Mesenchymal stem cell (in vitro differentiated cells and primary cell): ENCODE measurements at regions not wholly inside any gene's neighbourhood (a gene's known extent, or its start where the extent isn't known, plus 50 kb on each side); places are given as distances from the start of the nearest gene placed in this dataset.

Experiments
- DNase-seq: peaks from one replicate; pipeline ENCODE4 v3.0.0-alpha.2; 2013
- H2AFZ ChIP-seq: one replicate; pipeline ENCODE4 v1.6.1; 2013; ENCODE audit warnings: low read depth, mild to moderate bottlenecking, control low read depth, inconsistent platforms, low read length, moderate library complexity
- H2AK5ac ChIP-seq: 2 replicates; pipeline ENCODE4 v1.6.1; 2013; ENCODE audit warnings: low read length, moderate library complexity, mild to moderate bottlenecking, inconsistent platforms; ENCODE audit not compliant: severe bottlenecking
- H2BK120ac ChIP-seq: one replicate; pipeline ENCODE4 v1.6.1; 2013; ENCODE audit warnings: low read depth, mild to moderate bottlenecking, inconsistent platforms, low read length, moderate library complexity
- H2BK12ac ChIP-seq, 2 experiments: one replicate each; pipeline ENCODE4 v1.6.1; 2013; ENCODE audit warnings: inconsistent platforms in 2 of 2, low read length in 2 of 2, mild to moderate bottlenecking in 2 of 2, moderate library complexity in 2 of 2, control low read depth in 1 of 2
- H2BK15ac ChIP-seq: one replicate; pipeline ENCODE4 v1.6.1; 2013; ENCODE audit warnings: mild to moderate bottlenecking, low read depth, inconsistent platforms; ENCODE audit not compliant: poor library complexity, severe bottlenecking
- H2BK5ac ChIP-seq: 2 replicates; pipeline ENCODE4 v1.6.1; 2013; ENCODE audit warnings: low read depth, mild to moderate bottlenecking, low read length, control low read depth, inconsistent platforms; ENCODE audit not compliant: poor library complexity, severe bottlenecking
- H3K14ac ChIP-seq, 2 experiments: one replicate each; pipeline ENCODE4 v1.6.1; 2013; ENCODE audit warnings: inconsistent platforms in 2 of 2, low read length in 2 of 2, control low read depth in 1 of 2, mild to moderate bottlenecking in 1 of 2, moderate library complexity in 1 of 2
- H3K18ac ChIP-seq, 2 experiments: one replicate each; pipeline ENCODE4 v1.6.1; 2013; ENCODE audit warnings: inconsistent platforms in 2 of 2, low read length in 2 of 2, control low read depth in 1 of 2, low read depth in 1 of 2, mild to moderate bottlenecking in 1 of 2
- H3K23ac ChIP-seq, 2 experiments: one replicate each; pipeline ENCODE4 v1.6.1; 2013; ENCODE audit warnings: inconsistent platforms in 2 of 2, low read length in 2 of 2, mild to moderate bottlenecking in 2 of 2, moderate library complexity in 2 of 2, control low read depth in 1 of 2
- H3K27ac ChIP-seq: 2 replicates; pipeline ENCODE4 v1.5.1; 2013; ENCODE audit warnings: mild to moderate bottlenecking, moderate library complexity, low read length, control low read depth, inconsistent platforms; ENCODE audit not compliant: poor library complexity, severe bottlenecking
- H3K27me3 ChIP-seq, 2 experiments: 2 replicates each; pipeline versions ENCODE4 v1.6.1 to v1.7.0; 2013; ENCODE audit warnings: low read length in 2 of 2, mild to moderate bottlenecking in 2 of 2, moderate library complexity in 2 of 2, control low read depth in 1 of 2, inconsistent platforms in 1 of 2; ENCODE audit not compliant: control insufficient read depth in 1 of 2, insufficient read depth in 1 of 2
- H3K36me3 ChIP-seq, 2 experiments: 2 replicates each; pipeline versions ENCODE4 v1.6.1 to v1.7.0; 2013; ENCODE audit warnings: low read length in 2 of 2, control low read depth in 1 of 2, inconsistent platforms in 1 of 2, low read depth in 1 of 2, mild to moderate bottlenecking in 1 of 2; ENCODE audit not compliant: insufficient read depth in 2 of 2, control insufficient read depth in 1 of 2
- H3K4ac ChIP-seq, 2 experiments: one replicate each; pipeline ENCODE4 v1.6.1; 2013; ENCODE audit warnings: inconsistent platforms in 2 of 2, low read length in 2 of 2, mild to moderate bottlenecking in 2 of 2, moderate library complexity in 2 of 2, control low read depth in 1 of 2, low read depth in 1 of 2
- H3K4me1 ChIP-seq: 2 replicates; pipeline ENCODE4 v1.6.1; 2013; ENCODE audit warnings: low read depth, low read length, control low read depth; ENCODE audit not compliant: control insufficient read depth, insufficient read depth
- H3K4me2 ChIP-seq: 2 replicates; pipeline ENCODE4 v1.6.1; 2013; ENCODE audit warnings: low read length, mild to moderate bottlenecking, inconsistent platforms; ENCODE audit not compliant: poor library complexity, severe bottlenecking
- H3K4me3 ChIP-seq, 2 experiments: 2 replicates each; pipeline versions ENCODE4 v1.5.1 to v1.7.0; 2013; ENCODE audit warnings: low read length in 2 of 2, mild to moderate bottlenecking in 2 of 2, control low read depth in 1 of 2, low read depth in 1 of 2; ENCODE audit not compliant: insufficient read depth in 1 of 2
- H3K79me1 ChIP-seq: replicated peaks from 2 replicates; pipeline ENCODE4 v1.6.1; 2013; ENCODE audit warnings: mild to moderate bottlenecking, control low read depth, low read length, inconsistent platforms; ENCODE audit not compliant: poor library complexity, severe bottlenecking
- H3K9ac ChIP-seq: 2 replicates; pipeline ENCODE4 v1.7.0; 2013; ENCODE audit warnings: mild to moderate bottlenecking, low read length, moderate library complexity
- H3K9me3 ChIP-seq: 2 replicates; pipeline ENCODE4 v1.7.0; 2013; ENCODE audit warnings: mild to moderate bottlenecking, low read length; ENCODE audit not compliant: control insufficient read depth
- H4K8ac ChIP-seq: one replicate; pipeline ENCODE4 v1.6.1; 2013; ENCODE audit warnings: inconsistent platforms, mild to moderate bottlenecking, low read length, moderate library complexity
- H4K91ac ChIP-seq: one replicate; pipeline ENCODE4 v1.6.1; 2013; ENCODE audit warnings: mild to moderate bottlenecking, low read length, inconsistent platforms
- WGBS: methylation state at CpG from one replicate; pipeline ENCODE4 v1.1.7; 2013; ENCODE audit warnings: mixed read lengths; 5-methylcytosine and 5-hydroxymethylcytosine counted together

GRCh38 chr2:35870713-35871112 lies 484.9 kb upstream of the CRIM1 start:
- H2AK5ac ChIP-seq = no peak overlapping the region
- no peak overlapping the region for H2AFZ ChIP-seq
- H3K4me2 ChIP-seq = no peak overlapping the region
- no peak overlapping the region for H3K18ac ChIP-seq
- no peaks in the 10 kb centered on the region for H3K4me1 ChIP-seq
- no peak overlapping the region for H3K4ac ChIP-seq
- H4K8ac ChIP-seq = no peak overlapping the region
- H3K23ac ChIP-seq = no peak overlapping the region
- DNase-seq = no peak
- no CpG with 5 or more reads among the region's 1 CpG for WGBS
- no peak overlapping the region for H2BK5ac ChIP-seq
- H3K36me3 ChIP-seq = no peaks in the 10 kb centered on the region
- H2BK15ac ChIP-seq = no peak overlapping the region
- no peak overlapping the region for H2BK12ac ChIP-seq
- no peak overlapping the region for H3K4me3 ChIP-seq
- no peak overlapping the region for H3K27ac ChIP-seq
- H3K9ac ChIP-seq = no peak overlapping the region
- H3K27me3 ChIP-seq = no peaks in the 10 kb centered on the region
- no peaks in the 10 kb centered on the region for H3K9me3 ChIP-seq
- no peaks in the 10 kb centered on the region for H3K79me1 ChIP-seq
- H2BK120ac ChIP-seq = no peak overlapping the region
- H4K91ac ChIP-seq = no peak overlapping the region
- no peak overlapping the region for H3K14ac ChIP-seq

GRCh38 chr2:35864141-35864540 lies 491.4 kb upstream of the CRIM1 start:
- no peaks in the 10 kb centered on the region for H3K36me3 ChIP-seq
- H2BK120ac ChIP-seq = no peak overlapping the region
- no peak overlapping the region for H2BK12ac ChIP-seq
- H2AK5ac ChIP-seq = no peak overlapping the region
- no peak overlapping the region for H3K4me2 ChIP-seq
- peak; percentile 7 for DNase-seq
- H4K91ac ChIP-seq = no peak overlapping the region
- H3K14ac ChIP-seq = no peak overlapping the region
- H3K18ac ChIP-seq = no peak overlapping the region
- H2BK5ac ChIP-seq = no peak overlapping the region
- H3K4me3 ChIP-seq = no peak overlapping the region
- no peak overlapping the region for H3K9ac ChIP-seq
- H3K9me3 ChIP-seq = peaks cover 4% of the 10 kb centered on the region
- H3K4ac ChIP-seq = no peak overlapping the region
- 40% methylated on average over 1 of the region's 2 CpGs for WGBS
- H2BK15ac ChIP-seq = no peak overlapping the region
- no peaks in the 10 kb centered on the region for H3K4me1 ChIP-seq
- no peaks in the 10 kb centered on the region for H3K27me3 ChIP-seq
- no peaks in the 10 kb centered on the region for H3K79me1 ChIP-seq
- H2AFZ ChIP-seq = no peak overlapping the region
- H3K23ac ChIP-seq = no peak overlapping the region
- H3K27ac ChIP-seq = no peak overlapping the region
- no peak overlapping the region for H4K8ac ChIP-seq

- Histone ChIP-seq H3K4me2 (no peak overlapping the region), H3K9me3 (peaks cover 4% of the 10 kb centered on the region), H2BK5ac (no peak overlapping the region), H2BK15ac (no peak overlapping the region), H3K4ac (no peak overlapping the region), H4K91ac (no peak overlapping the region), H3K27ac (no peak overlapping the region), H3K4me1 (no peaks in the 10 kb centered on the region), H3K36me3 (no peaks in the 10 kb centered on the region), H3K14ac (no peak overlapping the region), H2BK120ac (no peak overlapping the region), H3K79me1 (no peaks in the 10 kb centered on the region), H2AK5ac (no peak overlapping the region), H3K27me3 (no peaks in the 10 kb centered on the region), H2BK12ac (no peak overlapping the region), H3K18ac (no peak overlapping the region), H4K8ac (no peak overlapping the region), H3K9ac (no peak overlapping the region), H3K23ac (no peak overlapping the region), H2AFZ (no peak overlapping the region), H3K4me3 (no peak overlapping the region)
- WGBS = no CpG with 5 or more reads among the region's 1 CpG
- no peak for DNase-seq
Measured at GRCh38 chr2:35858216-35858615, 497.4 kb upstream of the CRIM1 start.

DNA sequence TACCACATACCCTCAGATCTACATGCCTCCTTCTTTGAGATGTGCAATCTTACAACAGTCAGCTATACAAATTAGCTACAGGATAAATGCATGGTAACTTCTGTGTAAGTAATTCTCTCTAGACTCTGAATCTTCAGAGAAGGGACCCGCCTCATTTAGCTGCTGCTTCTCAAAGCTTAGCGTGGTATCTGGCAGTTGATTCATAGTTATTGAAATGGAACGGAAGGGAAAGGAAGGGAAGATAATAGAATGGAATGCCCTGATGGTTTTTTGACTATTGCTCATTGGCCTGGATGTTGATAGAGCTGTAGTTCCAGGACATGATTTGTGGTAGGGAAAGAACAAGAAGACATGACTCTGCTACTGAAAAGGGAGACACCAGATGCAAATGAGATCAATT lies 498.1 kb upstream of the CRIM1 start:
- no peaks in the 10 kb centered on the region for H3K9me3 ChIP-seq
- no peak overlapping the region for H2AK5ac ChIP-seq
- H2BK120ac ChIP-seq = no peak overlapping the region
- no peak overlapping the region for H2BK5ac ChIP-seq
- H3K79me1 ChIP-seq = no peaks in the 10 kb centered on the region
- no peak overlapping the region for H3K9ac ChIP-seq
- H2AFZ ChIP-seq = no peak overlapping the region
- no peak overlapping the region for H3K4me2 ChIP-seq
- no peak overlapping the region for H3K18ac ChIP-seq
- 85% methylated on average over 3 of the region's 3 CpGs for WGBS
- H3K27ac ChIP-seq = no peak overlapping the region
- H3K36me3 ChIP-seq = no peaks in the 10 kb centered on the region
- no peak overlapping the region for H2BK15ac ChIP-seq
- H3K27me3 ChIP-seq = no peaks in the 10 kb centered on the region
- H3K23ac ChIP-seq = no peak overlapping the region
- no peak overlapping the region for H3K4ac ChIP-seq
- H4K91ac ChIP-seq = no peak overlapping the region
- no peaks in the 10 kb centered on the region for H3K4me1 ChIP-seq
- no peak overlapping the region for H2BK12ac ChIP-seq
- H3K14ac ChIP-seq = no peak overlapping the region
- no peak overlapping the region for H4K8ac ChIP-seq
- H3K4me3 ChIP-seq = no peak overlapping the region
- no peak for DNase-seq
